Ovary (tissue), 7 donors: ENCODE measurements at regions not wholly inside any gene's neighbourhood (a gene's known extent, or its start where the extent isn't known, plus 50 kb on each side); places are given as distances from the start of the nearest gene placed in this dataset.

Experiments used
- DNase-seq, 5 donors: peaks; one replicate each; pipeline ENCODE4 v3.0.0-alpha.2; 2019 to 2020
- H3K27ac ChIP-seq, 2 donors: fragments of 200-600 bp; one replicate each; pipeline versions ENCODE4 v1.5.1 to v1.8.0; 2019 to 2022
- H3K27me3 ChIP-seq: fragments of 200-600 bp; one replicate; pipeline ENCODE4 v1.8.0; 2022
- H3K36me3 ChIP-seq: fragments of 200-600 bp; sonication (generic); one replicate; pipeline ENCODE4 v1.5.1; 2019
- H3K4me1 ChIP-seq: one replicate; pipeline ENCODE4 v1.8.1; 2013; ENCODE audit warnings: mild to moderate bottlenecking, moderate library complexity; ENCODE audit not compliant: insufficient read depth
- H3K4me3 ChIP-seq: fragments of 200-600 bp; sonication (generic); one replicate; pipeline ENCODE4 v1.5.1; 2017
- H3K9me3 ChIP-seq, 2 donors: fragments of 200-600 bp in 1 of 2; sonication (generic) in 1 of 2; one replicate each; pipeline versions ENCODE4 v1.5.1 to v1.8.1; 2013 to 2019; ENCODE audit warnings: mild to moderate bottlenecking in 1 of 2, moderate library complexity in 1 of 2
- EP300 ChIP-seq: sonication (generic); formaldehyde crosslinking; IDR thresholded peaks from one replicate; pipeline ENCODE4 v1.6.1; 2017; ENCODE audit warnings: antibody characterized with exemption
- POLR2A ChIP-seq: fragments of 450-650 bp; IDR thresholded peaks from one replicate; pipeline ENCODE4 v1.6.1; 2017; ENCODE audit warnings: antibody characterized with exemption, mild to moderate bottlenecking, moderate library complexity
- WGBS, 3 donors: extraction: QIAGEN DNeasy Blood & Tissue Kit in 1 of 3; methylation state at CpG; one replicate each; pipeline versions ENCODE4 v1.1.5 to v1.1.7; 2013 to 2017; 5-methylcytosine and 5-hydroxymethylcytosine counted together
- intact Hi-C, 4 donors: fragments of 100-400 bp; cut with DNase I; formaldehyde crosslinking; loops; one replicate each; pipeline versions ENCODE4 v1.11.0 to v1.15.1; 2022 to 2023
- TF ChIP-seq, protein P1 (sequence below), 3 donors: fragments of 450-650 bp in 2 of 3; fragments of 200-600 bp in 1 of 3; IDR thresholded peaks; one replicate each; pipeline versions ENCODE4 v1.5.1 to v1.8.0; 2016 to 2022; ENCODE audit warnings: antibody characterized with exemption in 3 of 3, mild to moderate bottlenecking in 1 of 3
- donor health status: DM: no; HTN: no; CAD: no; lungs with moderate emphysema.
- donor health status: DM: no; HTN: no; CAD: no.
- donor health status: Bipolar disorder and iron deficiency.
- donor health status: DM: no; HTN: no; CAD: no.
- donor health status: DM: yes; HTN: yes; CAD: no.

- Histone ChIP-seq H3K27ac (no peak overlapping the region), H3K4me3 (no peak overlapping the region), H3K36me3 (no peaks in the 10 kb centered on the region), H3K4me1 (no peaks in the 10 kb centered on the region), H3K27me3 (no peaks in the 10 kb centered on the region), H3K9me3 (no peaks in the 10 kb centered on the region)
- TF ChIP-seq, protein P1, sequence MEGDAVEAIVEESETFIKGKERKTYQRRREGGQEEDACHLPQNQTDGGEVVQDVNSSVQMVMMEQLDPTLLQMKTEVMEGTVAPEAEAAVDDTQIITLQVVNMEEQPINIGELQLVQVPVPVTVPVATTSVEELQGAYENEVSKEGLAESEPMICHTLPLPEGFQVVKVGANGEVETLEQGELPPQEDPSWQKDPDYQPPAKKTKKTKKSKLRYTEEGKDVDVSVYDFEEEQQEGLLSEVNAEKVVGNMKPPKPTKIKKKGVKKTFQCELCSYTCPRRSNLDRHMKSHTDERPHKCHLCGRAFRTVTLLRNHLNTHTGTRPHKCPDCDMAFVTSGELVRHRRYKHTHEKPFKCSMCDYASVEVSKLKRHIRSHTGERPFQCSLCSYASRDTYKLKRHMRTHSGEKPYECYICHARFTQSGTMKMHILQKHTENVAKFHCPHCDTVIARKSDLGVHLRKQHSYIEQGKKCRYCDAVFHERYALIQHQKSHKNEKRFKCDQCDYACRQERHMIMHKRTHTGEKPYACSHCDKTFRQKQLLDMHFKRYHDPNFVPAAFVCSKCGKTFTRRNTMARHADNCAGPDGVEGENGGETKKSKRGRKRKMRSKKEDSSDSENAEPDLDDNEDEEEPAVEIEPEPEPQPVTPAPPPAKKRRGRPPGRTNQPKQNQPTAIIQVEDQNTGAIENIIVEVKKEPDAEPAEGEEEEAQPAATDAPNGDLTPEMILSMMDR (IDR thresholded peaks at IDR 0.05), result no peak
- no peak for TF ChIP-seq EP300
- no peak for TF ChIP-seq POLR2A
- DNase-seq, result no peak
- WGBS, 3 donors, result 51 to 68% (median 56%) methylated on average over 2 of the region's 2 CpGs
- intact Hi-C loops, result no loop called here
Observed at GRCh38 chr7:153390955-153391354, 631.4 kb downstream of the ACTR3B start.

DNA sequence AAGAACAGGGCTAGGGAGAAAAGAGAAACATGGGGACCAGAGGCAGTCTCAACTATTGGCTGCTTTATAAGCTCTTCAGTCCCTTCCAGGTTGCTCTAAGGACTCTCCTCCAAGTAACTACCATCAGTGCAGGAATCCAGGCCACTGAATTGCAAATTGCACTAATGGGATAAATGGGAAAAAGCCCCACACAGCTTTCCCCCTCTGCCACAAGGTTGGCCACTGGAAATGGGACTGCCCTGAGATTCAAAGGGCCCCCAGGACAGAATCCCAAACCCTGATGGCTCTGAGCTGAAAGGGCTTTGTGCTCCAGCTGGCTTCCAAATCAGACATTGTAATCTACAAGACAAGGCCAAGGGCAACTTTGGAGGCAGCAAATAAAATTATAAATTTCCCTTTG is 633.2 kb downstream of the ACTR3B start:
- Histone ChIP-seq H3K9me3 (no peaks in the 10 kb centered on the region), H3K27ac (no peak overlapping the region), H3K36me3 (no peaks in the 10 kb centered on the region), H3K27me3 (no peaks in the 10 kb centered on the region), H3K4me3 (no peak overlapping the region), H3K4me1 (no peaks in the 10 kb centered on the region)
- no peak for DNase-seq
- no peak for TF ChIP-seq POLR2A
- TF ChIP-seq EP300, result no peak
- TF ChIP-seq, protein P1 (IDR thresholded peaks at IDR 0.05), result no peak
- intact Hi-C loops, result no loop called here

DNA sequence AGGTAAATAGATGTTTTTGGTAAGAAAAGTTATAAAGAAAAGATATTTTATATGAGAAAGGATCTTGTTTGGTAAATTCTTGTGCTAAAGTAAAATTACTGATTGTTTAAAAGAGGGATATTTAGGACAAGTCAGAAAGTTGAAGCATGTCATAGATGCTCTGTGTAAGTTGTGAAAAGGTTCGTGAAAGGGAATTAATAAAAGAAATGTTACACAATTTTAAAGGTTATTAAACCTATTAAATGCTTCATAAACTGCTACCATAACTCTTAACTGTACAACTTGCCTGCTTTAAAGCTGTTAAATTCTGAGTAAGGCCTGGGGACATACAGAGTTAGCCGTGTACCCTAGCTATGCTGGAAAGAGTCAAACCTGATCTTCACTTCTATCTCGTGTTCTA is 634.1 kb downstream of the ACTR3B start:
- no peaks in the 10 kb centered on the region for H3K9me3 ChIP-seq
- WGBS, 3 donors, result 85 to 89% (median 89%) methylated on average over 3 of the region's 3 CpGs
- TF ChIP-seq, protein P1 (IDR thresholded peaks at IDR 0.05), result no peak
- TF ChIP-seq EP300 (no peak), POLR2A (no peak)
- no peaks in the 10 kb centered on the region for H3K36me3 ChIP-seq
- H3K27me3 ChIP-seq, result no peaks in the 10 kb centered on the region
- DNase-seq, result no peak
- H3K27ac ChIP-seq, result no peak overlapping the region
- intact Hi-C loops, result no loop called here
- no peak overlapping the region for H3K4me3 ChIP-seq
- H3K4me1 ChIP-seq, result no peaks in the 10 kb centered on the region

GRCh38 chr7:153396475-153396874 is 636.9 kb downstream of the ACTR3B start:
- Histone ChIP-seq H3K27ac (no peak overlapping the region), H3K4me1 (no peaks in the 10 kb centered on the region), H3K36me3 (no peaks in the 10 kb centered on the region), H3K27me3 (no peaks in the 10 kb centered on the region), H3K9me3 (no peaks in the 10 kb centered on the region), H3K4me3 (no peak overlapping the region)
- 74 to 93% (median 82%) methylated on average over 2 of the region's 2 CpGs for WGBS, 3 donors
- no peak for DNase-seq
- intact Hi-C loops, result no loop called here
- TF ChIP-seq, protein P1 (IDR thresholded peaks at IDR 0.05), result no peak
- TF ChIP-seq POLR2A, result no peak
- TF ChIP-seq EP300, result no peak

DNA sequence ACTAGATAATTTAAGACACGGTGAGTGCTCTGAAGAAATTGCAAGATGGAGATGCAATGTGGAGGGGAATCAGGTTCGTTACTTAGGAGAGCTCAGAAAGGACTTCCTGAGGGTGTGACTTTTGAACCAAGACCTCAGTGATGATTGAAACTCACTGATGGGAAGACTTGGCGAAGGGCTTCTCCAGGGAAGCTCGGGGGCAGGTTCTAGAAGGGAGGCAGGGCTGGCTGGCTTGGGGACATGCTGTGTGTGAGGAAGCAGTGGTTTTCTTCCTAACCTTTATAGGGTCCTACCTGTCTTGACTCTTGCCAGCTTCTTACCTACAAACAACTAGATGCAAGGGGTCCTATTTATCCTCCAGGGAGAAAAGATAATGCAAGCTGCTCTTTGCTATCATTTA is 637.9 kb downstream of the ACTR3B start:
- intact Hi-C loops, result no loop called here
- TF ChIP-seq, protein P1 (IDR thresholded peaks at IDR 0.05), result no peak
- no peak for TF ChIP-seq POLR2A
- no peak for TF ChIP-seq EP300
- Histone ChIP-seq H3K27me3 (no peaks in the 10 kb centered on the region), H3K9me3 (no peaks in the 10 kb centered on the region), H3K27ac (no peak overlapping the region), H3K36me3 (no peaks in the 10 kb centered on the region), H3K4me1 (no peaks in the 10 kb centered on the region), H3K4me3 (no peak overlapping the region)
- DNase-seq, result no peak
- 70 to 78% (median 76%) methylated on average over 4 of the region's 4 CpGs for WGBS, 3 donors
